ENCODE measurements at regions not wholly inside any gene's neighbourhood (a gene's known extent, or its start where the extent isn't known, plus 50 kb on each side); places are given as distances from the start of the nearest gene placed in this dataset.

DNA sequence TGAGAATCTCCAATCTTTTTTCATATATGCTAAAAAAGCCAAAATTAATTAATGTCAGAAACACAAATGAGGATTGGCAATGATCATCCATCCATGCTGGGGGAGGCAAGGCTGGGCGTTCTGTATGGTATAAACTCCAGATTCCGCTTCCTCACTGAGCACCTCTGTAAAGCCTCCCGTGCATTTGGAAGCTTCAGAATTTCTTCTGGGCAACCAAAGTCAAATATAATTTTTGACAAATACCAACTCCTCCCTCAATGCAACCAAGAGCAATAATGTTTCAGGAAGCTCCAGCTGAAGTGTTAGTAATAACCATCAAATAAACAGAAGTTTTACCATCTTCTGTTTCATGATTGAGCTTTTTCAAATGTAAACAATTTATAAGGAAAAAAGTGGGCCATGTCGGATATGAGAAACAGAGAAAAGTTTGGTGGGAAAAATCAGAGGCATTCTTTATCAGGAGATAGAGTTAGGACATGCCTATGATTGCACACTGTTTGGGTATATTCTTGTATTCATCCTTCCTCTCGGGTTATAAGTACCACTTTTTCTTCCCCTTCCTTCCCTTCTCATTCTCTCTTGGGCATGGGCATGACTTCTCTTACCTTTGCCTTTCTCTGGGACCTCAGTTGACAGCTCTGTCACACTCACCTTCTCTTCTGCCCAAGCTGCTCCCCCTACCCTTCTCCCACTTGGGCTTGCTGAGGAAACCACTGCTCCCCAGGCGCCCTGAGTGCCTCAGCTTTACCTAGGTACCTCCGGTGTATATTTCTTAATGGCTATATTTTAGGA lies 149.5 kb upstream of the ZEB2 start:
- no peak for TF ChIP-seq CTCF (tag by site-specific recombination; IDR thresholded peaks at IDR 0.05)
- no peak for TF ChIP-seq ZBTB26 (tag by site-specific recombination; optimal IDR thresholded peaks at IDR 0.05)
- TF ChIP-seq ZFHX2 (tag by site-specific recombination; conservative IDR thresholded peaks at IDR 0.05) = no peak
- no peak for TF ChIP-seq ZBTB17 (tag by site-specific recombination; IDR thresholded peaks at IDR 0.05)

All from HEK293 (cell line).